AG04450 (cell line): ENCODE measurements at regions not wholly inside any gene's neighbourhood (a gene's known extent, or its start where the extent isn't known, plus 50 kb on each side); places are given as distances from the start of the nearest gene placed in this dataset.

Experiments
- CTCF ChIA-PET: fragments of 300-600, 350-600 bp; formaldehyde crosslinking; extraction: SDS; loops from one replicate; lab custom pipeline; 2022; ENCODE audit warnings: antibody characterized with exemption, inconsistent platforms; lab: Charles Lee
- POLR2A ChIA-PET: fragments of 350-600 bp; formaldehyde crosslinking; extraction: SDS; loops from one replicate; lab custom pipeline; 2021; ENCODE audit warnings: antibody characterized with exemption, inconsistent platforms; lab: Yijun Ruan, JAX
- DNase-seq: peaks from one replicate; pipeline ENCODE4 v3.0.0-alpha.2; 2011; ENCODE audit warnings: low read depth, low spot score
- H3K27ac ChIP-seq: one replicate; pipeline ENCODE4 v1.5.1; 2012; ENCODE audit warnings: low read depth, low read length, control low read depth
- H3K27me3 ChIP-seq: one replicate; pipeline ENCODE4 v1.6.0; 2012; ENCODE audit warnings: low read length; ENCODE audit not compliant: control insufficient read depth, insufficient read depth
- H3K4me3 ChIP-seq: 2 replicates; pipeline ENCODE4 v1.5.1; 2011; ENCODE audit warnings: mild to moderate bottlenecking, low read depth, low read length, control low read depth
- H3K9me3 ChIP-seq: 2 replicates; pipeline ENCODE4 v1.5.1; 2012; ENCODE audit warnings: low read length; ENCODE audit not compliant: control insufficient read depth, insufficient read depth
- CTCF ChIP-seq: IDR thresholded peaks from 2 replicates; pipeline ENCODE4 v1.5.1; 2011; ENCODE audit warnings: low read depth, low read length, control low read depth, inconsistent platforms

GRCh38 chr10:130836344-130836743, 475.2 kb downstream of the TCERG1L start:
- Histone ChIP-seq H3K4me3 (no peak overlapping the region), H3K27me3 (no peaks in the 10 kb centered on the region), H3K27ac (no peak overlapping the region), H3K9me3 (peaks cover 62% of the 10 kb centered on the region)
- DNase-seq: no peak
- TF ChIP-seq CTCF: no peak
- ChIA-PET POLR2A (no interaction called here), CTCF (no interaction called here)

- H3K27me3 ChIP-seq: no peaks in the 10 kb centered on the region
- H3K27ac ChIP-seq: no peak overlapping the region
- ChIA-PET CTCF (no interaction called here), POLR2A (no interaction called here)
- DNase-seq: no peak
- no peak for TF ChIP-seq CTCF
- no peak overlapping the region for H3K4me3 ChIP-seq
- H3K9me3 ChIP-seq: peaks cover 40% of the 10 kb centered on the region
Measured at GRCh38 chr10:130843051-130843653, 468.4 kb downstream of the TCERG1L start.

- no peak for TF ChIP-seq CTCF
- Histone ChIP-seq H3K4me3 (no peak overlapping the region), H3K27me3 (no peaks in the 10 kb centered on the region), H3K27ac (no peak overlapping the region), H3K9me3 (peaks cover 35% of the 10 kb centered on the region)
- POLR2A ChIA-PET: no interaction called here
- CTCF ChIA-PET: no interaction called here
- DNase-seq: no peak
Measured at GRCh38 chr10:130844310-130844709, 467.2 kb downstream of the TCERG1L start.

GRCh38 chr10:130847170-130847569, 464.4 kb downstream of the TCERG1L start:
- Histone ChIP-seq H3K9me3 (peaks cover 35% of the 10 kb centered on the region), H3K27ac (no peak overlapping the region), H3K4me3 (no peak overlapping the region), H3K27me3 (no peaks in the 10 kb centered on the region)
- DNase-seq: no peak
- no peak for TF ChIP-seq CTCF
- ChIA-PET POLR2A (no interaction called here), CTCF (no interaction called here)

GRCh38 chr10:130848855-130849254, 462.7 kb downstream of the TCERG1L start:
- TF ChIP-seq CTCF: no peak
- Histone ChIP-seq H3K27me3 (no peaks in the 10 kb centered on the region), H3K4me3 (no peak overlapping the region), H3K9me3 (peaks cover 27% of the 10 kb centered on the region), H3K27ac (no peak overlapping the region)
- ChIA-PET CTCF (no interaction called here), POLR2A (no interaction called here)
- DNase-seq: no peak
